SU-DHL-6 (cell line): ENCODE measurements at regions not wholly inside any gene's neighbourhood (a gene's known extent, or its start where the extent isn't known, plus 50 kb on each side); places are given as distances from the start of the nearest gene placed in this dataset.

Experiments
- H2AFZ ChIP-seq: fragments of 200-600 bp; sonication (generic); 2 replicates; pipeline ENCODE4 v1.6.1; 2014; ENCODE audit warnings: low read depth, mild to moderate bottlenecking, moderate library complexity, mixed read lengths, antibody characterized with exemption, low read length; ENCODE audit not compliant: severe bottlenecking
- H3F3A ChIP-seq: fragments of 200-600 bp; shearing (Covaris generic); 2 replicates; pipeline ENCODE4 v1.6.0; 2016; ENCODE audit warnings: antibody characterized with exemption, mild to moderate bottlenecking; ENCODE audit not compliant: insufficient read depth
- H3K27ac ChIP-seq: fragments of 200-600 bp; sonication (generic); 2 replicates; pipeline ENCODE4 v1.5.1; 2016; ENCODE audit warnings: low read depth, mild to moderate bottlenecking, low read length, moderate library complexity, mixed read lengths
- H3K27me3 ChIP-seq: fragments of 200-600 bp; sonication (generic), shearing (Covaris generic); 2 replicates; pipeline ENCODE4 v1.6.0; 2014; ENCODE audit warnings: mild to moderate bottlenecking, low read length
- H3K36me3 ChIP-seq: fragments of 200-600 bp; sonication (generic); 2 replicates; pipeline ENCODE4 v1.6.1; 2014; ENCODE audit warnings: mild to moderate bottlenecking, low read length, mixed read lengths
- H3K4me2 ChIP-seq: fragments of 300-600, 200-600 bp; shearing (Covaris generic), sonication (generic); 2 replicates; pipeline ENCODE4 v1.6.0; 2014; ENCODE audit warnings: low read length, low read depth, mild to moderate bottlenecking; ENCODE audit not compliant: poor library complexity, severe bottlenecking
- H3K4me3 ChIP-seq: fragments of 200-600 bp; sonication (generic); 2 replicates; pipeline ENCODE4 v1.5.1; 2014; ENCODE audit warnings: antibody characterized with exemption, low read length, mild to moderate bottlenecking, mixed read lengths; ENCODE audit not compliant: insufficient read depth, poor library complexity, severe bottlenecking
- H3K79me2 ChIP-seq: fragments of 200-600 bp; sonication (generic); 2 replicates; pipeline ENCODE4 v1.6.1; 2014; ENCODE audit warnings: mild to moderate bottlenecking, low read length, moderate library complexity; ENCODE audit not compliant: insufficient read depth
- H3K9ac ChIP-seq: fragments of 200-600 bp; sonication (generic); 2 replicates; pipeline ENCODE4 v1.7.0; 2014; ENCODE audit warnings: mild to moderate bottlenecking, low read length
- H3K9me2 ChIP-seq: fragments of 200-600 bp; sonication (generic); replicated peaks from 2 replicates; pipeline ENCODE4 v1.6.1; 2014; ENCODE audit warnings: low read length; ENCODE audit not compliant: insufficient read depth
- H3K9me3 ChIP-seq: fragments of 200-600 bp; sonication (generic); 2 replicates; pipeline ENCODE4 v1.6.1; 2014; ENCODE audit warnings: low read length, mixed read lengths; ENCODE audit not compliant: insufficient read depth
- H4K20me1 ChIP-seq: fragments of 200-600 bp; sonication (generic); 2 replicates; pipeline ENCODE4 v1.6.1; 2014; ENCODE audit warnings: low read depth, mild to moderate bottlenecking, antibody characterized with exemption, low read length, moderate library complexity, mixed read lengths
- CTCF ChIP-seq: fragments of 200-600 bp; sonication (generic); IDR thresholded peaks from one replicate; pipeline ENCODE4 v1.5.1; 2017; ENCODE audit warnings: antibody characterized with exemption, mild to moderate bottlenecking, low read length, moderate library complexity; ENCODE audit not compliant: insufficient read depth, poor library complexity, severe bottlenecking
- EZH2phosphoT487 ChIP-seq: fragments of 200-600 bp; sonication (generic), shearing (Covaris generic); conservative IDR thresholded peaks from 2 replicates; pipeline ENCODE4 v1.6.1; 2018; ENCODE audit warnings: mild to moderate bottlenecking, antibody characterized with exemption, low read length, moderate library complexity, mixed read lengths

GRCh38 chr2:220226076-220226475, 598.6 kb downstream of the SLC4A3 start:
- no peak overlapping the region for H3K27ac ChIP-seq
- H3K36me3 ChIP-seq = no peaks in the 10 kb centered on the region
- no peak overlapping the region for H3K4me3 ChIP-seq
- H3K4me2 ChIP-seq = no peak overlapping the region
- no peak overlapping the region for H2AFZ ChIP-seq
- H3K9me2 ChIP-seq = no peaks in the 10 kb centered on the region
- no peaks in the 10 kb centered on the region for H3F3A ChIP-seq
- no peaks in the 10 kb centered on the region for H3K79me2 ChIP-seq
- H3K9ac ChIP-seq = no peak overlapping the region
- no peaks in the 10 kb centered on the region for H4K20me1 ChIP-seq
- TF ChIP-seq EZH2phosphoT487 = no peak
- no peaks in the 10 kb centered on the region for H3K27me3 ChIP-seq
- no peaks in the 10 kb centered on the region for H3K9me3 ChIP-seq

- H3K4me2 ChIP-seq = no peak overlapping the region
- no peaks in the 10 kb centered on the region for H3K27me3 ChIP-seq
- H3F3A ChIP-seq = no peaks in the 10 kb centered on the region
- no peak overlapping the region for H3K27ac ChIP-seq
- H4K20me1 ChIP-seq = no peaks in the 10 kb centered on the region
- no peak overlapping the region for H3K4me3 ChIP-seq
- no peaks in the 10 kb centered on the region for H3K9me3 ChIP-seq
- no peaks in the 10 kb centered on the region for H3K36me3 ChIP-seq
- no peak overlapping the region for H2AFZ ChIP-seq
- no peaks in the 10 kb centered on the region for H3K79me2 ChIP-seq
- H3K9ac ChIP-seq = no peak overlapping the region
- TF ChIP-seq EZH2phosphoT487 (no peak), CTCF (no peak)
- H3K9me2 ChIP-seq = no peaks in the 10 kb centered on the region
Observed at GRCh38 chr2:220226546-220226945, 599.1 kb downstream of the SLC4A3 start.

GRCh38 chr2:220227266-220227920, 600.0 kb downstream of the SLC4A3 start:
- Histone ChIP-seq H4K20me1 (no peaks in the 10 kb centered on the region), H3K4me2 (no peak overlapping the region), H3K79me2 (no peaks in the 10 kb centered on the region), H3F3A (no peaks in the 10 kb centered on the region), H3K27me3 (no peaks in the 10 kb centered on the region), H2AFZ (no peak overlapping the region), H3K27ac (no peak overlapping the region), H3K9me3 (no peaks in the 10 kb centered on the region), H3K9me2 (no peaks in the 10 kb centered on the region), H3K36me3 (no peaks in the 10 kb centered on the region), H3K9ac (no peak overlapping the region), H3K4me3 (no peak overlapping the region)
- no peak for TF ChIP-seq EZH2phosphoT487
- no peak for TF ChIP-seq CTCF

- TF ChIP-seq EZH2phosphoT487 = no peak
- no peak for TF ChIP-seq CTCF
- no peak overlapping the region for H3K4me3 ChIP-seq
- no peak overlapping the region for H2AFZ ChIP-seq
- no peaks in the 10 kb centered on the region for H3K36me3 ChIP-seq
- H3K9me2 ChIP-seq = no peaks in the 10 kb centered on the region
- H3K79me2 ChIP-seq = no peaks in the 10 kb centered on the region
- H3K9me3 ChIP-seq = no peaks in the 10 kb centered on the region
- H3K4me2 ChIP-seq = no peak overlapping the region
- H3K9ac ChIP-seq = no peak overlapping the region
- H3K27me3 ChIP-seq = no peaks in the 10 kb centered on the region
- H3K27ac ChIP-seq = no peak overlapping the region
- no peaks in the 10 kb centered on the region for H3F3A ChIP-seq
- no peaks in the 10 kb centered on the region for H4K20me1 ChIP-seq
Observed at GRCh38 chr2:220228310-220229006, 601.0 kb downstream of the SLC4A3 start.
